Hematopoietic multipotent progenitor cell treated with erythropoietin and hydrocortisone succinate and interleukin-3 and kit ligand, for 8 days (in vitro differentiated cells): ENCODE measurements at regions not wholly inside any gene's neighbourhood (a gene's known extent, or its start where the extent isn't known, plus 50 kb on each side); places are given as distances from the start of the nearest gene placed in this dataset.
"Not testable (repeated sequence)": the region's sequence is repeated elsewhere in the genome, so short reads cannot be mapped to it uniquely, and the experiment has no call there.

Experiments used
- DNase-seq: peaks from one replicate; pipeline ENCODE4 v3.0.0-alpha.2; 2015

DNA sequence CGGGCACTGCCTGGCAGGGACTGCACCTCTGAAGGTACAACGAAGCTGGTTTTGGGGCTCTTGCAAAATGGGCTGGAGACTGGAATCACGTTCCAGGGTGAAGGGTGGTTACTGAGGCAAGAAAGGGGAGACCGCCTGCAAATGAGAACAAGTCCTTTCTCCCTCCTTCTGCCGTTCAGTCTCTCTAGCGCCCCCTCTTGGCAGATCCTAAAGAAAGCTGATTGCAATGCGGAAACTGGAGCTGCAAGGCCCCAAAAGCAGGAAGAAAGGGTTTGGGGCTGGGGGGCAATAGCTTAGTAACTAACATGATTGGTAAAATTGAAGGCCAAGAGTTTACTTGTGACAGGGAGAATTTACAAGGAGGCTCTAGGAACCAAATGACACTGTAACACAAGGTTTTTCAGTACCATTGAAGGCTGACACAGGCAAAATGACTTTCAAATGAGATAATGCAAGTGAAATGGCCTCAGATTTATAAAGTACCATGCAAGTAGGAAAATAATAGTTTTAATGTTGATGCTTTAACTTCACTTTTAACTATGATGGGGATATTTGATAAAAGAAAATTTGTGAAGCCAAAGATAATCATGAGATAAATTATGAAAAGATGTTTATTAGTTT, 222.7 kb upstream of the HAND2 start:
- DNase-seq = peak; percentile 54

GRCh38 chr4:173748353-173748752, 218.3 kb upstream of the HAND2 start:
- no peak for DNase-seq

GRCh38 chr4:173747537-173748257, 217.7 kb upstream of the HAND2 start:
- no peak for DNase-seq

GRCh38 chr4:173746424-173746823, 216.4 kb upstream of the HAND2 start:
- DNase-seq = no peak

DNA sequence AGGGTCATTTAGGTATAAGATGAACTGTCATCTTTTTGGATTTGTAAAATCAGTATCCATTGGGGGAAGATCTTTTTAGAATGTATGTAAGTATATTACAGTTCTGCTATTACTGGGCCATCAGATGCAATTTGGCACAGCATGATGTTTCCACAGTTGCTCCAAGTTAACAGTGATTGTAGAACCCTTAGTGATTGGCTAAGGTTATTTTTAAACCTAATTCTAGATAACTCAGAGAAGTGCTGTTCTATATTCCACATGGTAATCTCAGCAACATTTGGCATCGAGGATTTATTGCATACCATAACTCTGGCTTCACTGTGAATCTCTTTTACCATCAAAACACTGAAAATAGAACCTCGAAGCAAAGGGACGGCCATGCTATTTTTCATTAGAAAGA, 215.7 kb upstream of the HAND2 start:
- no peak for DNase-seq

GRCh38 chr4:173736840-173737239, 206.8 kb upstream of the HAND2 start:
- no peak for DNase-seq

DNA sequence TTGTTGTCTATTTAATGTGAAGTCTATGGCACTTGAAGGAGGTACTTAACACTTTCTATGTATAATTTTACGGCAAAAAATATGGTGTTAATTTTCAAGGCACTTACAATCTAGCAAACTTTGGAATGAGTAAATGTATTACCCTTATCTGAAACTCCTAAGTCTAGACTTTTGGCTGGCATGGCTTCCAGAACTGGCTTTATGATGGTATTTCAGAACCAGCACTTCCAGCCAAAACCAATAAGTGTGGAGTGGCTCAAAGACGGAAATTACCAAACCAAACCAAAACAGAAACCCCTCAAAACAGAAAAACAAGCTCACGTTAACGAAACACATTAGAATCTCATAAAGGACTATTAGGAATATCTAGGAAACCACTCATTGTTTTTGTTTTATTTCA, 205.6 kb upstream of the HAND2 start:
- DNase-seq = no peak

- no peak for DNase-seq
Measured at GRCh38 chr4:173735049-173735448, 205.0 kb upstream of the HAND2 start.

GRCh38 chr4:173731257-173731656, 201.2 kb upstream of the HAND2 start:
- no peak for DNase-seq

GRCh38 chr4:173722075-173722474, 192.0 kb upstream of the HAND2 start:
- no peak for DNase-seq

DNA sequence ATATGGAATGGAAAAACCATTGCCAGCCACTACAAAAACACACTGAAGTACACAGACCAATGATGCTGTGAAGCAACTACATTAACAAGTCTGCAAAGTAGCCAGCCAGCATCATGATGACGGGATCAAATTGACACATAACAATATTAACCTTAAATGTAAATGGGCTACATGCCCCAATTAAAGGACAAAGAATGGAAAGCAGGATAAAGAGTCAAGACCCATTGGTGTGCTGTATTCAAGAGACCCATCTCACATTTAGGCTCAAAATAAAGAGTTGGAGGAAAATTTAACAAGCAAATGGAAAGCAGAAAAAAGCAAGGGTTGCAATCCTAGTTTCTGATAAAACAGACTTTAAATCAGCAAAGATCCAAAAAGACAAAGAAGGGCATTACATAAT, 188.5 kb upstream of the HAND2 start:
- DNase-seq = not testable (repeated sequence)

DNA sequence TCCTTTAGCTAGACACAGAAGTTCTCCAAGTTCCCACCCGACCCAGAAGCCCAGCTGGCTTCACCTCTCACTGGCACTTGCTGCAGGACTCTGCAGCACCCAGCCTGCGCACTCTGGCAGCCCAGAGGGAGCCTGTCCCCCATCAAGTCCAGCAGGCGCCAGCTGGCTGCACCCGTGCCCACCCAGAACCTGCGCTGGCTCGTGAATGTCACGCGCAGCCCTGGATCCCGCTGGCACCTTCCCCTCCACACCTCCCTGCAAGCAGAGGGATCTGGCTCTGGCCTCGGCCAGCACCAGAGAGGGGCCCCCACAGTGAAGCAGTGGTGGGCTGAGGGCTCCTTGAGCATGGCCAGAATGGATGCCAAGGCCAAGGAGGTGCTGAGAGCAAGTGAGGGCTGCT, 187.6 kb upstream of the HAND2 start:
- DNase-seq = no peak

DNA sequence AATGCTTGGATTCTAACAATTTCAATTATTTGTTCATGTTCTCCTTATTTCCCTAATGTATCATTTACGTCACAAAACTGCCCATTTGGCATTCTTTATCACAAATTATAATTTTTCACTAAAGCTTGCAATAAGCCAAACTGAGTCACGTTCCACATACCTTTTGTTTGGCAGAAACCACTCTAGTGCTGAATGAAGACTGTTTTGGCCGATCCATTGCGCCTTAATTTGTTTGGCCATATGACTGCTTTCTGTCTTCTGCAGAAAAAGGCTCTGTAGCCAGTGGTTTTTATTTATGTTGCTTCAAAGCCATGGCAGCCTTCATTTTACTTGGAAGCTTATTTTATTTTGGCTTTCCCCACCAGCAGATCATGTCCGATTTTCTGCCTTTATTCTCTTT, 184.4 kb upstream of the HAND2 start:
- no peak for DNase-seq

DNA sequence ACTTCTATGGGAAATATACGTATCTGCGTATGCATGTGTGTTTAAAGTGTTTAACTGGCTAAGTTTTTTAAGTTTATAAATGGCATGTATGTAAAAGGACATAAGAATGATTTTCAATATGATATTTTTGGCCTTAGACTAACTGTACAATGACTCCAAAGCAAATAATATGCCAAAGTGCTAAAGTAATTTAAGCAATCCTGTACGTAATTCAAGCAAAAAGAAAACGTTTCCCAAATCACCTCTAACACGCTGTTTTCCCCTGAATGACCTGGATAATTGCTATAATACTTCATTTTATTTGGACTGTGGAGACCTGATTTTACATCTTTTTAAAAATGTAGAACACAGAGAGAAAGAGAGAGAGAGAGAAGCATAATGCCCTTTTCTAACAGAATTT, 183.0 kb upstream of the HAND2 start:
- DNase-seq = no peak

GRCh38 chr4:173707658-173708419, 177.8 kb upstream of the HAND2 start:
- no peak for DNase-seq

DNA sequence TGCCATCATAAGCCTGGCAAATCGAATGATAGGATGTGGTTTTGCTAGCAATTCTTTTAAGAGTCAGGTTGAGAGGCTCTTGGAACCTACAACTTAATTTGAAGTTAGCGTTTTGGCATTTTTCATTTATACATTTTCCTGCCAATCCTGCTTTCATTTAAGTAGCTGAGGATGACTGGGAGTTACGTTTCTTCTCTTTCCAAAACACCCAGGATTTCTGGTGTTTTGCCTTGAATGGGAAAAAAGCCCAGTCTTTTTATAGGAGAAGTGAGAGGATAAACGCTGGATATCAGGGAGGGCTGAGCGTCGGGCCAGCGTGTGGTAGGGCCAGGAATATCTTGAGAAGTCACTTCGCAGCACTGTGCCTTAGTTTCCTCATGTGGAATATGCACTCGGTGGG, 174.2 kb upstream of the HAND2 start:
- no peak for DNase-seq

DNA sequence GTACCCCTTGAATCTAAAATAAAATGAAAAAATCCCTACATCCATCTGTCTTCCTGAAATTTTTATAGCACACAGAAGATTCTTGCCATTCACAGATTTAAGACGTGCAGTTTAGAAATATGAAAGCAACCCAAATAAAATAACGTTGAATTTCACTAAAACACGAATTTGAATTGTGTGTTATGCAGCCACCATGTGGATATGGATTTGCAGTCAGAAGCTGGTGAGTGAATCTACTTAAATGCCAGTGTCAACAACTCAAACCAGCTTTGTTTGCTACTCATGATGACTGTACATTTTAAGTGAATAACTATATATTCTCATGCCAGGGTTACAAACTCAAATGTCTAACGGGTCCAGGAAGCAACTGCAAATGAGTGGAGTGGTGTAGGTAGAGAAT, 173.0 kb upstream of the HAND2 start:
- no peak for DNase-seq

DNA sequence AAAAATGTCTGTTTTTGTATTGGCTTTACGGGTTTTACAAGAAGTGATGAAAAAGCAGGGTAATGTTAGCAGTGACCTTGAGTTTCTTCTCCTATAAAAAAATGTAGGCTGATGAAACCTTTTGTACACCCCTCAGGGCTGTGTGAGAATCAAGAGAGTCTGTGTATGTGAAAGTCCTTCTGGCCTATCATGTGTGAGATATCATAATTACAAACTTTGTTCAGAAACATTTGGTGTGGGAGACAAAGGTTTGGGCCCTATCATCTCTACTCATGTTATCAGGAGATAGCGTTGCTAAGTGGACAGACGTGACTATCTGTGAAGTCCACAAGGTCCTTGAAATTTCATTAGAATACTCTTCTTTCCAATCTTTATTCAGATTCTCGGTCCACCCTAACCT, 170.6 kb upstream of the HAND2 start:
- DNase-seq = no peak

- DNase-seq = no peak
Measured at GRCh38 chr4:173699841-173700475, 169.9 kb upstream of the HAND2 start.

- DNase-seq = no peak
Measured at GRCh38 chr4:173698557-173699262, 168.7 kb upstream of the HAND2 start.

- no peak for DNase-seq
Measured at GRCh38 chr4:173697840-173698239, 167.8 kb upstream of the HAND2 start.

GRCh38 chr4:173696551-173696950, 166.5 kb upstream of the HAND2 start:
- no peak for DNase-seq

GRCh38 chr4:173696011-173696410, 166.0 kb upstream of the HAND2 start:
- DNase-seq = no peak
